ENCODE measurements at regions not wholly inside any gene's neighbourhood (a gene's known extent, or its start where the extent isn't known, plus 50 kb on each side); places are given as distances from the start of the nearest gene placed in this dataset.
A peak's percentile ranks its signal among the peaks of the same experiment; 100 is the strongest.
"Not testable (repeated sequence)": the region's sequence is repeated elsewhere in the genome, so short reads cannot be mapped to it uniquely, and the experiment has no call there.

GRCh38 chr6:98380589-98380988, 453.8 kb upstream of the POU3F2 start:
- no peak for DNase-seq (ENCODE audit: low read depth)
- no peak for FAIRE-seq
- no peak overlapping the region for H3K4me3 ChIP-seq (ENCODE audit: low read depth, low read length)
- H3K36me3 ChIP-seq (ENCODE audit: control insufficient read depth, insufficient read depth, low read length), result no peaks in the 10 kb centered on the region
- H3K27me3 ChIP-seq (ENCODE audit: control insufficient read depth, insufficient read depth, low read length), result no peaks in the 10 kb centered on the region
- no peak for TF ChIP-seq CTCF (IDR thresholded peaks at IDR 0.05; ENCODE audit: insufficient read depth, low read length, severe bottlenecking)

- H3K4me3 ChIP-seq (ENCODE audit: low read depth, low read length), result no peak overlapping the region
- H3K27me3 ChIP-seq (ENCODE audit: control insufficient read depth, insufficient read depth, low read length), result no peaks in the 10 kb centered on the region
- no peak for TF ChIP-seq CTCF (IDR thresholded peaks at IDR 0.05; ENCODE audit: insufficient read depth, low read length, severe bottlenecking)
- DNase-seq (ENCODE audit: low read depth), result no peak
- no peaks in the 10 kb centered on the region for H3K36me3 ChIP-seq (ENCODE audit: control insufficient read depth, insufficient read depth, low read length)
- FAIRE-seq, result no peak
Observed at GRCh38 chr6:98382246-98382645, 452.1 kb upstream of the POU3F2 start.

GRCh38 chr6:98384334-98384733, 450.0 kb upstream of the POU3F2 start:
- Histone ChIP-seq H3K27me3 (ENCODE audit: control insufficient read depth, insufficient read depth, low read length) (no peaks in the 10 kb centered on the region), H3K36me3 (ENCODE audit: control insufficient read depth, insufficient read depth, low read length) (no peaks in the 10 kb centered on the region), H3K4me3 (ENCODE audit: low read depth, low read length) (no peak overlapping the region)
- FAIRE-seq, result no peak
- TF ChIP-seq CTCF (IDR thresholded peaks at IDR 0.05; ENCODE audit: insufficient read depth, low read length, severe bottlenecking), result no peak
- DNase-seq (ENCODE audit: low read depth), result no peak

GRCh38 chr6:98384801-98385200, 449.6 kb upstream of the POU3F2 start:
- FAIRE-seq (no peak), DNase-seq (ENCODE audit: low read depth) (no peak)
- no peaks in the 10 kb centered on the region for H3K36me3 ChIP-seq (ENCODE audit: control insufficient read depth, insufficient read depth, low read length)
- H3K4me3 ChIP-seq (ENCODE audit: low read depth, low read length), result no peak overlapping the region
- H3K27me3 ChIP-seq (ENCODE audit: control insufficient read depth, insufficient read depth, low read length), result no peaks in the 10 kb centered on the region
- TF ChIP-seq CTCF (IDR thresholded peaks at IDR 0.05; ENCODE audit: insufficient read depth, low read length, severe bottlenecking), result no peak

- no peak for TF ChIP-seq CTCF (IDR thresholded peaks at IDR 0.05; ENCODE audit: insufficient read depth, low read length, severe bottlenecking)
- DNase-seq (ENCODE audit: low read depth) (no peak), FAIRE-seq (no peak)
- Histone ChIP-seq H3K36me3 (ENCODE audit: control insufficient read depth, insufficient read depth, low read length) (no peaks in the 10 kb centered on the region), H3K4me3 (ENCODE audit: low read depth, low read length) (no peak overlapping the region), H3K27me3 (ENCODE audit: control insufficient read depth, insufficient read depth, low read length) (no peaks in the 10 kb centered on the region)
Observed at GRCh38 chr6:98395610-98396166, 438.7 kb upstream of the POU3F2 start.

GRCh38 chr6:98416027-98416426, 418.3 kb upstream of the POU3F2 start:
- no peak for FAIRE-seq
- Histone ChIP-seq H3K27me3 (ENCODE audit: control insufficient read depth, insufficient read depth, low read length) (no peaks in the 10 kb centered on the region), H3K4me3 (ENCODE audit: low read depth, low read length) (no peak overlapping the region), H3K36me3 (ENCODE audit: control insufficient read depth, insufficient read depth, low read length) (no peaks in the 10 kb centered on the region)
- TF ChIP-seq CTCF (IDR thresholded peaks at IDR 0.05; ENCODE audit: insufficient read depth, low read length, severe bottlenecking), result no peak
- DNase-seq (ENCODE audit: low read depth), result peak; percentile 1

GRCh38 chr6:98416497-98417158, 417.7 kb upstream of the POU3F2 start:
- H3K36me3 ChIP-seq (ENCODE audit: control insufficient read depth, insufficient read depth, low read length); FAIRE-seq; H3K4me3 ChIP-seq (ENCODE audit: low read depth, low read length); H3K27me3 ChIP-seq (ENCODE audit: control insufficient read depth, insufficient read depth, low read length): not testable (repeated sequence)
- DNase-seq (ENCODE audit: low read depth), result peak; percentile 1

All from bronchial epithelial cell (primary cell).